Non-pigmented ciliary epithelial cell (primary cell): ENCODE measurements at regions not wholly inside any gene's neighbourhood (a gene's known extent, or its start where the extent isn't known, plus 50 kb on each side); places are given as distances from the start of the nearest gene placed in this dataset.
"Not testable (repeated sequence)": the region's sequence is repeated elsewhere in the genome, so short reads cannot be mapped to it uniquely, and the experiment has no call there.

Experiments used
- DNase-seq: peaks from one replicate; pipeline ENCODE4 v3.0.0-alpha.2; 2010; ENCODE audit warnings: low read depth

DNA sequence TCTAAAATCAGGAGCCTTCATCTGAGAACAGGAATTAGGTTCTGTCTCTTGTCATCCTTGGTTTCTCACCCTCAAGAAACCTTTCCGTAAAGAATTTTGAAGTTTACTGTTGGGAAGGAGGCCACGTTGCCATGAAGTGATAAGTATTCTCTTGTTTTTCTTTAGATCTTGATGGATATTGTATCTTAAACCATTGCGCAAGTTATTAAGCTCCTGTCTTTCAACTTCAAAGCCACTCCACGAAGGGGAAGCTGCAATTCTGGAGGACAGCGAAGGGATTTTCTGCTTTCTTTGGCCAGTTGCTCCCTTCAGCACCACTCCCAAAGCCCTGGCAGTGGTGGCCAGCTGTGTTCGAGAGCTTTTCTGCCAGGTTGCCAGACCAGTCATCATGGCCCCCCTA lies 198.1 kb upstream of the EXOC2 start:
- DNase-seq = no peak

DNA sequence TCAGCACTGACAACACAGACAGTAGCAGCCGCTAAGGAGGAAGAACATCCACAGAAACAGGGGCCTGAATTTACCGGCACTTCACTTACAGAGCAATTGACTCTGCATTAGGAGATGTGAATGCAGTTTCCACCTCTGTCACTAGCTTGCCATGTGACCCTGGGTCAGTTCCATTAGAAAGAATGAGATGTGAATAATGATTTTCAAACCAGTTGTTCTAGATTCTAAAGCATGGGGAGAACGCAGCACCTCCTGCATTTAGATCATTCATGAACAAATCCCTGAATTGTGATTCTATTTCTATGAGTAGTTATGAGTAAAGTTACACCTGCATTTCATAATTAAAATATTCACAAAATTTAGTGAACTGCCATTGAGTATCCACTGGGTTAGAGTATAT lies 197.3 kb upstream of the EXOC2 start:
- no peak for DNase-seq

GRCh38 chr6:887583-888235 lies 194.8 kb upstream of the EXOC2 start:
- no peak for DNase-seq

DNA sequence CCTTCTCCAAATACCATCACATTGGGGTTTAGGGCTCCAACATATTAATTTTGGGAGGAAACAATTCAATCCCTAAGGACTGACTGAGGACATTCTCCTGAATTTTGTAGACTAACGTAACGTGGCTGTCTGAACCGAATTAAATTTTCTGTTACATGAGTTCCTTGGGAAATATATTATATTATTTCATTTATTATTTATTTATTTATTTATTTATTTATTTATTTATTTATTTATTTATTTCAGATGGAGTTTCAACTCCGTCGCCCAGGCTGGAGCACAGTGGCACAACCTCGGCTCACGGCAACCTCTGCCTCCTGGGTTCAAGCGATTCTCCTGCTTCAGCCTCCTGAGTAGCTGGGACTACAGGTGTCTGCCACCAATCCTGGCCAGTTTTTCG lies 193.2 kb upstream of the EXOC2 start:
- DNase-seq = not testable (repeated sequence)

DNA sequence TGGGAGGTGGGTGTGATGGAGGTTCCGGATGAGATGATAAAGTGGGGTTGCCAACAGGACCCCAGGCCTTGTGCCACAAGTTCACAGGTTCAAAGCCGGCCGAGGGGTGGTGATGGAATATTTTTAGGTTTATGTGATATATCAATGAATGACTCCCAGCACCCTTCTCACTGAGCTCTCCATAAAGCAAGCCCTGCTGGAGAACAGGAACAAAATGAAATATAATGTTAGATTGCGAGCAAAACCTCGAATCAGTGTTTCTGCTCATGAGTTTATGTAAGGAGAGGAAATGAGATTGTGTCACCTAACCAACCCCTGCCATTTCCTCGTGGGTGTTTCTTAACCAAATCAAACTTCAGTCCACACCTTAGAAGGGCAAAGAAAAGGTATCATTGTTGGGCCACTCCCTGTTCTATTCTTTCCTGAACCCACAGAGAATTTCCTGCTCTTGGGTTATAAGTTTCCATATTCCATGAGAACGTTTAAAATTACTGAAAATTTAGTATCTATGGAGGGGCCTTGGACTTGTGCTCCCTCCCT lies 192.2 kb upstream of the EXOC2 start:
- DNase-seq = no peak

GRCh38 chr6:884570-884969 lies 191.6 kb upstream of the EXOC2 start:
- DNase-seq = no peak

GRCh38 chr6:882084-882598 lies 189.2 kb upstream of the EXOC2 start:
- DNase-seq = no peak

DNA sequence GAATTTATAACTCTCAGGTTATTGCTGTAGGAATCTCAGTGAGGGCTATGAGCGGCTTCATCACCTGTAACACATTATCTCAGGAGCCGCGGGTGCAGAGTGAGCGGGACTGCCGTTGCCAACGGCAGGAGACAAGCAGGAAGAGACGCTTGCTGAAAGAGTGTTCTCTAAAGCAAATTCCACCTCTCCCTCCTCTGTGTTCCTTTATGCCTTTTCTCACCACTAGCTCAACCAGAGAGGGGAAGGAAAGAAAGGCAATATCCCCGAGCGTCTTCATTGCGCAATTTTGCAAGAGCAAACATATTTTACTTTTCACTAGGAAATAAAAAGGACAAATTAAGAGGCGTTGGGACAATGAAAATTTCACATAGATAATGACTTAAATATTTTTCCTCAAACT lies 185.2 kb upstream of the EXOC2 start:
- no peak for DNase-seq

DNA sequence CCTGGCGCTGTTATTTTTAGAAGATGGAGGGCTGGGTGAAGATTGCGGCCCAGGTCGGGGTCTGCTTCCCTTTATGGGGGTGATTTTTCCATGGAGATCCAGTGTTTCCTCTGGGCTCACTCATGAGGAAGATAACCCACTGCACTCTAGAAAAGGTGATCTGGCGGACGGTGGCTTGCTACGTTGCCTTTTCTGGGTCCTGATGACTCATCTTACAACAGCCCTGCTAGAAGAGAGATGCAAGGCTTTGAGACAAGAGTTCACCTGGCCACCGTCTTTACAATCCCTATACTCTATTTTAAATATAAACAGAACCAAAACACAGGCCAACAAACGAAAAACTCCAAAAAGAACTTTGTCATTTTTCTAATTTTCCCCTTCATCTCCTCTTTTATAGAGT lies 182.1 kb upstream of the EXOC2 start:
- DNase-seq = no peak

- DNase-seq = no peak
Observed at GRCh38 chr6:872570-873125, 179.7 kb upstream of the EXOC2 start.

- no peak for DNase-seq
Observed at GRCh38 chr6:871503-871902, 178.6 kb upstream of the EXOC2 start.

- no peak for DNase-seq
Observed at GRCh38 chr6:870096-870495, 177.2 kb upstream of the EXOC2 start.

GRCh38 chr6:868201-868600 lies 175.3 kb upstream of the EXOC2 start:
- no peak for DNase-seq

DNA sequence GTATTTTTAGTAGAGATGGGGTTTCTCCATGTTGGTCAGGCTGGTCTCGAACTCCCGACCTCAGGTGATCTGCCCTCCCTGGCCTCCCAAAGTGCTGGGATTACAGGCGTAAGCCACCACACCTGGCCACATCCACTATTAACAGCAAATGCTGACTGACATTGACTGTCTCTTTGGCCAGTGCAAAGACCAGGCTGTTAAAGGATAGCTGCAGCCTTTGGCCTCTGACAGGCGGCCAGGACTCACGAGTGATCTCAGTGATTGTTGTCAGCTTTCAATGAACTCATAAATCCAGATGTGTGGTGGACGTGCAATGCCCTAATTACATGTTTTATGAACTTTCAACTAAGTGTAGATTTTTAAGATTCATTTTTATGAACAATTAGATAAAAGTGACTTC lies 174.4 kb upstream of the EXOC2 start:
- no peak for DNase-seq

- no peak for DNase-seq
Observed at GRCh38 chr6:866316-866715, 173.4 kb upstream of the EXOC2 start.

DNA sequence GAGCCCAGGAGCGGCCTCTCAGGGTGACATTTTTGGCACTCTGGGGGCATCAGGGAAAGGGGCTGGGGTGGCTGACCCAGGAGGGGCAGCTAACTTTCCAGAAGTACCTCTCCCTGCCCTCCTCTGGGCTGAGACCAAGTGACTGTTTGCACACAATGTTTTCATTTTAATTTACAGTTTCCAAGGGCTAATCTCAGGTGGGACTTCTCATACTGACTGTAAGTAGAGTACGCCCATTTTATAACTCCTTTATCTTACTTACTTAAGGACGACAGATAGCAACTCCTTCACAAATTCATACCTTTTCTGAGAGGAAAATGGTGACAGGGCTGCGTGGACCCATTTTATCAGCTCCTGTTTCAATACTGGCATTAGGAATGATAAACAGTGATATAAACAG lies 172.9 kb upstream of the EXOC2 start:
- no peak for DNase-seq

GRCh38 chr6:863831-864230 lies 170.9 kb upstream of the EXOC2 start:
- no peak for DNase-seq

- DNase-seq = not testable (repeated sequence)
Observed at GRCh38 chr6:863127-863526, 170.2 kb upstream of the EXOC2 start.

DNA sequence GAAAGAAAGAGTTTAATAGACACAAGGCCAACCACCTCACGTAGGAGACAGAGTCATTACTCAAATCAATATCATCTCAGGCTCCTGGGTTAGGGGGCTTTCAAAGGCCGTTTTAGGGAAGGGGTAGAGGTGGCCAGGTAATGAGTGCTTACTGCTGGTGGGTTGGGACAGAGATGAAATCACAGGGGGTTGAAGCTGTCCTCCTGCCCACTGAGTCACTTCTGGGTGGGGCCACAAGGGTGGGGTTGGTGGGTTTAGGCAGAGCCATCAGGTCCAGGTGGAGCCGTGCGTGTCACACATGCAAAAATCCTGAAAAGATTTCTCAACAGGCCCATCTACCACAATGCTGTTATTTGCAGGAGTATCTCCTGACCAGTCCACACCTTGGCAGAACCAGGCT lies 167.0 kb upstream of the EXOC2 start:
- DNase-seq = no peak

DNA sequence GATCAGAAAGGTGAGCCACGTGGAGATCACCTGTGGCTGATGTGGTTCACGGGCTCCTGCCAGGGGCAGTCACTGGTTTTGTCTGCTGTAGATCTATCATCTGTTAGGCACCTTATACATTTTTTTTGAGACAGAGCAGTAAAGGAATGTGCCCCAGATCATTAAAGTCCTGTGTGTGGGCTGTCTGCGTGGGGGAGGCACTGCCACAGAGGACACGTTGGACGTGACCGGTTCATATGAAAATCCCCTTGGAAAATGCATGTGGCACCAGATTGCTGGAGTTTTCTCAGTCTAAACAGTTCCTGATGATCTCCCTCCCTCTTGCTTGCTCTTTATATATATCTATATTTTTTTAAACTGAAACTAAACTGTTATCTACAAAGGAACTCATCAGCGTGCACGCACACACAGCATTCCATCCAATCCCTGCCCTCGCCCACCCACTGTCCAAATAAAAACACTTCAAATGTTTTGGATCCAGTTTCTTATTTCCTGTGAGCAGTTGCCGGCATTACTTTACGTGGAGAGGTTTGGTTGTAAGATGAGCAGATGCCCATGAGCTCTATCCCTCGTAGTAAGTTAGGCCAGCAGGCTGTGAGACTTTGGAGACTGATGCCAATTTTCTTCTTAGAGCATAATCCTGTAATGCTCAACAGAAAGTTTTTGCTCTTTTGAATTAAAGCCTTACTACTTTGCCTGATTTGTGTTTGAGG lies 161.6 kb upstream of the EXOC2 start:
- no peak for DNase-seq

DNA sequence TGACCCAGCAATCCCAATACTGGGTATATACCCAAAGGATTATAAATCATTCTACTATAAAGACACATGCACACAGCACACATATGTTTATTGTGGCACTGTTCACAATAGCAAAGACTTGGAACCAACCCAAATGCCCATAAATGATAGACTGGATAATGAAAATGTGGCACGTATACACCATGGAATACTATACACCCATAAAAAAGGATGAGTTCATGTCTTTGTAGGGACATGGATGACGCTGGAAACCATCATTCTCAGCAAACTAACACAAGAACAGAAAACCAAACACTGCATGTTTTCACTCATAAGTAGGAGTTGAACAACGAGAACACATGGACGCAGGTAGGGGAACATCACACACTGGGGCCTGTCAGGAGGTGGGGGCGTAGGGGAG lies 159.3 kb upstream of the EXOC2 start:
- not testable (repeated sequence) for DNase-seq

DNA sequence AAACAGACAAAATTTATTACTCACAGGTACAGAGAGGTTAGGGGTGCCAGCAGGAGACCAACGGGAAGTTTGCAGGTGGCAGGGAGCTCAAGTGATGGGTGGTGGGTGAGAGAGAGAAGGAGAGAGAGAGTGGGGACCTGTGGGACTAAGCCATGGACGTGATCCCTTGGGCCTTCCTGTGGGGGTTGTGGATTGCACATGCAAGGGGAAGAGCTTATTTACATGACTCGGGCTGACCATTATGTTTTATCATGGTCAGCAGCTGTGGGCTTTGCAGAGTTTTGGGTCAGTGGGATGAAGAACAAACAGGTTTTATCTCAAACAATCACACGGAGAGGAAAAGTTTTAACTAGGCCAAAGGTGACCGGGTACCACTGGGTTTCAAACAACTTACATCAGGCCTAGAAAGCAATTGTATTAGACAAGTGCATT lies 156.2 kb upstream of the EXOC2 start:
- no peak for DNase-seq

DNA sequence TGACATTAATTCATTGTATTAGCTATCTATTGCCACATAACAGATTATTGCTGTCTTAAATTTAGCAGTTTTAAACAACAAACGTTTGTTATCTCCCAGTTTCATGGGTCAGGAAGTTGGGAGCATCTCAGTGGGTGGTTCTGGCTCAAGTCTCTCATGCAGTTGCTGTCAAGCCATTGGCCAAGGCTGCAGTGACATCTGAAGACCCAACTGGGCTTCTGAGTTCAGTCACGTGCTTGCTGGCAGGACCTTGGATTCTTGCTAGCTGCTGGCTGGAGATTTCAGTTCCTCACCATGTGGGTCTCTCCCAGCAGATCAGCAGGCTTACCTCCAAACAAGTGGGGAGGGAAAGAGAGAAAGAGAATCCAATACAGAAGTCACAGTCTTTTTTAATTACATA lies 152.6 kb upstream of the EXOC2 start:
- no peak for DNase-seq
